IMR-90 (cell line): ENCODE measurements at regions not wholly inside any gene's neighbourhood (a gene's known extent, or its start where the extent isn't known, plus 50 kb on each side); places are given as distances from the start of the nearest gene placed in this dataset.

ENCODE experiments used
- ATAC-seq: fragments of 200-7000 bp; cut with Tn5 transposase; 2 replicates; pipeline ENCODE4 v1.9.1; 2020; ENCODE audit warnings: low read depth, mild to moderate bottlenecking, moderate library complexity
- BruUV-seq: library from RNA; stranded (reverse); fragments of 400-500 nt; replicated peaks from 2 replicates; lab custom pipeline; 2021; lab: Mats Ljungman, UMichigan
- CTCF ChIA-PET: fragments of 300-600 bp; formaldehyde crosslinking; extraction: SDS; loops from one replicate; lab custom pipeline; 2021; ENCODE audit warnings: antibody characterized with exemption; lab: Yijun Ruan, JAX
- POLR2A ChIA-PET: fragments of 300-600 bp; sonication (Branson Sonifier 250); formaldehyde crosslinking; loops from one replicate; lab custom pipeline; 2022; ENCODE audit warnings: antibody characterized with exemption; ENCODE audit not compliant: unreplicated experiment; lab: Charles Lee
- DNase-seq: peaks from one replicate; pipeline ENCODE4 v3.0.0; 2013
- H2AFZ ChIP-seq: replicated peaks from 2 replicates; pipeline ENCODE3; 2013; ENCODE audit warnings: low read length, mild to moderate bottlenecking; ENCODE audit not compliant: poor library complexity
- H2AK5ac ChIP-seq: 2 replicates; pipeline ENCODE4 v1.6.1; 2013; ENCODE audit warnings: low read depth, low read length, inconsistent platforms
- H2AK9ac ChIP-seq: replicated peaks from 2 replicates; pipeline ENCODE3; 2013; ENCODE audit warnings: mild to moderate bottlenecking, low read depth, low read length, moderate library complexity; ENCODE audit not compliant: poor library complexity
- H2BK120ac ChIP-seq: 2 replicates; pipeline ENCODE4 v1.6.1; 2013; ENCODE audit warnings: low read depth, low read length, inconsistent platforms
- H2BK15ac ChIP-seq: 3 replicates; pipeline ENCODE4 v1.6.1; 2013; ENCODE audit warnings: low read depth, low read length, inconsistent platforms
- H2BK20ac ChIP-seq: 2 replicates; pipeline ENCODE4 v1.6.1; 2013; ENCODE audit warnings: low read depth, mild to moderate bottlenecking, inconsistent platforms, low read length, moderate library complexity
- H2BK5ac ChIP-seq: 2 replicates; pipeline ENCODE4 v1.6.1; 2013; ENCODE audit warnings: mild to moderate bottlenecking, low read depth, low read length, inconsistent platforms; ENCODE audit not compliant: poor library complexity, severe bottlenecking
- H3K14ac ChIP-seq: replicated peaks from 2 replicates; pipeline ENCODE4 v1.6.1; 2013; ENCODE audit warnings: low read depth, low read length, inconsistent platforms
- H3K18ac ChIP-seq: 2 replicates; pipeline ENCODE4 v1.6.1; 2013; ENCODE audit warnings: low read depth, low read length, control low read depth
- H3K23ac ChIP-seq: 2 replicates; pipeline ENCODE4 v1.6.1; 2013; ENCODE audit warnings: low read depth, low read length, inconsistent platforms
- H3K27ac ChIP-seq: 2 replicates; pipeline ENCODE4 v1.5.1; 2013; ENCODE audit warnings: mild to moderate bottlenecking, control low read depth, low read length; ENCODE audit not compliant: insufficient read depth
- H3K27me3 ChIP-seq: 2 replicates; pipeline ENCODE4 v1.6.1; 2013; ENCODE audit warnings: low read length; ENCODE audit not compliant: control insufficient read depth, insufficient read depth
- H3K36me3 ChIP-seq: 2 replicates; pipeline ENCODE4 v1.6.1; 2013; ENCODE audit warnings: low read length, mixed read lengths; ENCODE audit not compliant: control insufficient read depth, insufficient read depth
- H3K4ac ChIP-seq: 2 replicates; pipeline ENCODE4 v1.6.1; 2013; ENCODE audit warnings: low read depth, low read length, inconsistent platforms
- H3K4me1 ChIP-seq: 2 replicates; pipeline ENCODE4 v1.6.1; 2013; ENCODE audit warnings: low read length, mixed read lengths; ENCODE audit not compliant: control insufficient read depth, insufficient read depth
- H3K4me2 ChIP-seq: 2 replicates; pipeline ENCODE4 v1.6.1; 2013; ENCODE audit warnings: low read depth, mild to moderate bottlenecking, control low read depth, low read length, moderate library complexity
- H3K4me3 ChIP-seq: 2 replicates; pipeline ENCODE4 v1.5.1; 2013; ENCODE audit warnings: low read depth, mild to moderate bottlenecking, control low read depth, low read length, moderate library complexity; ENCODE audit not compliant: insufficient read depth
- H3K56ac ChIP-seq: 2 replicates; pipeline ENCODE4 v1.6.1; 2013; ENCODE audit warnings: low read length, inconsistent platforms; ENCODE audit not compliant: insufficient read depth; ENCODE audit errors: extremely low read depth
- H3K79me1 ChIP-seq, 2 experiments: 2 replicates each; pipeline ENCODE4 v1.6.1; 2013; ENCODE audit warnings: low read length in 2 of 2, inconsistent platforms in 1 of 2, low read depth in 1 of 2
- H3K9ac ChIP-seq: 2 replicates; pipeline ENCODE4 v1.6.1; 2013; ENCODE audit warnings: low read depth, low read length, control low read depth
- H3K9me1 ChIP-seq: 2 replicates; pipeline ENCODE4 v1.6.1; 2013; ENCODE audit warnings: low read length, inconsistent platforms; ENCODE audit not compliant: insufficient read depth
- H3K9me3 ChIP-seq: 2 replicates; pipeline ENCODE4 v1.6.1; 2013; ENCODE audit warnings: low read length; ENCODE audit not compliant: control insufficient read depth, insufficient read depth
- H4K20me1 ChIP-seq: 2 replicates; pipeline ENCODE4 v1.6.1; 2013; ENCODE audit warnings: low read length, inconsistent platforms; ENCODE audit not compliant: insufficient read depth
- H4K5ac ChIP-seq: 2 replicates; pipeline ENCODE4 v1.6.1; 2013; ENCODE audit warnings: mild to moderate bottlenecking, low read depth, low read length, control low read depth
- H4K8ac ChIP-seq, 2 experiments: 2 replicates each; pipeline ENCODE4 v1.6.1; 2013; ENCODE audit warnings: low read depth in 2 of 2, low read length in 2 of 2, control low read depth in 1 of 2, inconsistent platforms in 1 of 2
- H4K91ac ChIP-seq: 2 replicates; pipeline ENCODE4 v1.6.1; 2013; ENCODE audit warnings: low read depth, low read length, inconsistent platforms; ENCODE audit not compliant: insufficient read depth
- CEBPB ChIP-seq: IDR thresholded peaks from 2 replicates; pipeline ENCODE4 v1.6.1; 2012; ENCODE audit warnings: low read depth, low read length, improper control_type of control experiment
- CHD1 ChIP-seq: IDR thresholded peaks from 2 replicates; pipeline ENCODE4 v1.6.1; 2012; ENCODE audit warnings: low read depth, low read length, improper control_type of control experiment
- ELK1 ChIP-seq: fragments of 150-350 bp; IDR thresholded peaks from 2 replicates; pipeline ENCODE4 v1.6.1; 2016; ENCODE audit warnings: low read depth, mild to moderate bottlenecking, low read length, moderate library complexity, borderline replicate concordance
- FOS ChIP-seq: fragments of 150-350 bp; IDR thresholded peaks from 2 replicates; pipeline ENCODE4 v1.6.1; 2016; ENCODE audit warnings: low read depth, low read length
- MAFK ChIP-seq: IDR thresholded peaks from 2 replicates; pipeline ENCODE4 v1.6.1; 2012; ENCODE audit warnings: low read depth, low read length, improper control_type of control experiment
- POLR2A ChIP-seq: IDR thresholded peaks from 2 replicates; pipeline ENCODE4 v1.6.1; 2012; ENCODE audit warnings: mild to moderate bottlenecking, low read depth, low read length
- RAD21 ChIP-seq: IDR thresholded peaks from 2 replicates; pipeline ENCODE4 v1.6.1; 2012; ENCODE audit warnings: low read length, improper control_type of control experiment
- RCOR1 ChIP-seq: IDR thresholded peaks from 2 replicates; pipeline ENCODE4 v1.6.1; 2012; ENCODE audit warnings: mild to moderate bottlenecking, low read length, improper control_type of control experiment; ENCODE audit not compliant: insufficient replicate concordance
- RFX5 ChIP-seq: IDR thresholded peaks from 2 replicates; pipeline ENCODE4 v1.8.0; 2012; ENCODE audit warnings: low read depth, mild to moderate bottlenecking, low read length, moderate library complexity
- SMC3 ChIP-seq: fragments of 150-350 bp; IDR thresholded peaks from 2 replicates; pipeline ENCODE4 v1.6.1; 2016; ENCODE audit warnings: low read depth, mild to moderate bottlenecking, antibody characterized with exemption, low read length, moderate library complexity
- dilution Hi-C: fragments of 300-500 bp; cut with HindIII; formaldehyde crosslinking; loops from one replicate; pipeline ENCODE4 v1.14.3; 2018; ENCODE audit warnings: low sequenced_read_pairs; ENCODE audit not compliant: unreplicated experiment
- in situ Hi-C: fragments of 300-500 bp; cut with MboI; formaldehyde crosslinking; loops from 3 replicates; pipeline ENCODE4 v1.14.3; 2019; ENCODE audit warnings: low sequenced_read_pairs, inconsistent platforms, mixed read lengths
- intact Hi-C: fragments of 100-400 bp; cut with micrococcal nuclease; formaldehyde crosslinking; loops from 2 replicates; pipeline ENCODE4 v1.10.0; 2022
- TF ChIP-seq, protein P1 (sequence below): fragments of 150-350 bp; IDR thresholded peaks from 2 replicates; pipeline ENCODE4 v1.6.1; 2017; ENCODE audit warnings: mild to moderate bottlenecking, antibody characterized with exemption, low read length, low read depth

DNA sequence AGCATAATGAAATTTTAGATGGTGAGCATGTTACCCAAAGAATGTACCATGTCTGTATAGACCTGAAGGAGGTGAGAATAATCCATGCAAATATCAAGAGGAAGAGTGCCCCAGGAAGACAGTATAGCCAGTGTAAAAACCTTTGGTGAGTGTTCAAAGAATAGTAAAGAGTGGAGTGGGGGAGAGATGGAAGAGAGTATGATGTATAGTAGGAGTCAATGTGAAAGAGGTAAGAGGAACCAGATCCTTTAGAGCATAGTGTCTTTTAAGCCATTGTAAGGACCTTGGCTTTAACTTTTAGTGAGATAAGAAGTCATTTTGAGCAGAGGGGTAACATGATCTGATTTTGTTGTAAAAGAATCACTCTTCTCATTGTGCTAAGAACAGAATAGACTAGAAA lies 1052.3 kb upstream of the ZEB2 start:
- DNase-seq (no peak), ATAC-seq (no peak)
- H3K9me1 ChIP-seq: no peaks in the 10 kb centered on the region
- no peak overlapping the region for H2AFZ ChIP-seq
- no peak overlapping the region for H3K4ac ChIP-seq
- H4K91ac ChIP-seq: no peak overlapping the region
- H3K9me3 ChIP-seq: no peaks in the 10 kb centered on the region
- H2BK15ac ChIP-seq: no peak overlapping the region
- H2AK5ac ChIP-seq: no peak overlapping the region
- in situ Hi-C loops (no loop called here), dilution Hi-C loops (no loop called here), intact Hi-C loops (no loop called here)
- no peaks in the 10 kb centered on the region for H3K36me3 ChIP-seq
- H2BK20ac ChIP-seq: no peak overlapping the region
- POLR2A ChIA-PET: no interaction called here
- no TSS peak for BruUV-seq
- H3K9ac ChIP-seq: no peak overlapping the region
- no peak overlapping the region for H4K8ac ChIP-seq
- H2BK120ac ChIP-seq: no peak overlapping the region
- H3K4me2 ChIP-seq: no peak overlapping the region
- H3K79me1 ChIP-seq: no peaks in the 10 kb centered on the region
- H2BK5ac ChIP-seq: no peak overlapping the region
- no peak overlapping the region for H3K56ac ChIP-seq
- no peaks in the 10 kb centered on the region for H4K20me1 ChIP-seq
- H3K23ac ChIP-seq: no peak overlapping the region
- no peak overlapping the region for H2AK9ac ChIP-seq
- H3K4me1 ChIP-seq: no peaks in the 10 kb centered on the region
- no peak overlapping the region for H3K27ac ChIP-seq
- CTCF ChIA-PET: no interaction called here
- TF ChIP-seq MAFK: no peak
- no peak for TF ChIP-seq RFX5
- no peak for TF ChIP-seq POLR2A
- no peak for TF ChIP-seq RAD21
- TF ChIP-seq CEBPB: no peak
- no peak for TF ChIP-seq RCOR1
- TF ChIP-seq, protein P1, sequence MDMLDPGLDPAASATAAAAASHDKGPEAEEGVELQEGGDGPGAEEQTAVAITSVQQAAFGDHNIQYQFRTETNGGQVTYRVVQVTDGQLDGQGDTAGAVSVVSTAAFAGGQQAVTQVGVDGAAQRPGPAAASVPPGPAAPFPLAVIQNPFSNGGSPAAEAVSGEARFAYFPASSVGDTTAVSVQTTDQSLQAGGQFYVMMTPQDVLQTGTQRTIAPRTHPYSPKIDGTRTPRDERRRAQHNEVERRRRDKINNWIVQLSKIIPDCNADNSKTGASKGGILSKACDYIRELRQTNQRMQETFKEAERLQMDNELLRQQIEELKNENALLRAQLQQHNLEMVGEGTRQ: no peak
- TF ChIP-seq SMC3: no peak
- no peak for TF ChIP-seq CHD1
- no peak for TF ChIP-seq ELK1
- no peak for TF ChIP-seq FOS
- no peak overlapping the region for H4K5ac ChIP-seq
- H3K14ac ChIP-seq: no peak overlapping the region
- no peaks in the 10 kb centered on the region for H3K27me3 ChIP-seq
- H3K18ac ChIP-seq: no peak overlapping the region
- no peak overlapping the region for H3K4me3 ChIP-seq
